Fibroblast of skin of left biceps (primary cell): ENCODE measurements at regions not wholly inside any gene's neighbourhood (a gene's known extent, or its start where the extent isn't known, plus 50 kb on each side); places are given as distances from the start of the nearest gene placed in this dataset.

ENCODE experiments used
- DNase-seq, 2 experiments: peaks; one replicate each; pipeline ENCODE4 v3.0.0-alpha.2; 2013; ENCODE audit warnings: low read depth in 2 of 2

- DNase-seq, result no peak
Observed at GRCh38 chr20:52820641-52821292, 151.4 kb upstream of the TSHZ2 start.

GRCh38 chr20:52818491-52818890 lies 153.7 kb upstream of the TSHZ2 start:
- no peak for DNase-seq

- no peak for DNase-seq
Observed at GRCh38 chr20:52817981-52818380, 154.2 kb upstream of the TSHZ2 start.

- peak in 1 of 2 experiments; percentile 14 for DNase-seq
Observed at GRCh38 chr20:52817511-52817910, 154.6 kb upstream of the TSHZ2 start.

- DNase-seq, result no peak
Observed at GRCh38 chr20:52814371-52814770, 157.8 kb upstream of the TSHZ2 start.

GRCh38 chr20:52812231-52812847 lies 159.8 kb upstream of the TSHZ2 start:
- DNase-seq, result no peak

GRCh38 chr20:52809003-52809402 lies 163.2 kb upstream of the TSHZ2 start:
- no peak for DNase-seq

- no peak for DNase-seq
Observed at GRCh38 chr20:52806918-52807317, 165.2 kb upstream of the TSHZ2 start.

GRCh38 chr20:52805843-52806242 lies 166.3 kb upstream of the TSHZ2 start:
- DNase-seq, result no peak

- no peak for DNase-seq
Observed at GRCh38 chr20:52805296-52805571, 166.9 kb upstream of the TSHZ2 start.

- no peak for DNase-seq
Observed at GRCh38 chr20:52804497-52805295, 167.5 kb upstream of the TSHZ2 start.

GRCh38 chr20:52801628-52802006 lies 170.5 kb upstream of the TSHZ2 start:
- no peak for DNase-seq

- DNase-seq, result no peak
Observed at GRCh38 chr20:52800734-52801627, 171.2 kb upstream of the TSHZ2 start.

GRCh38 chr20:52799130-52799529 lies 173.0 kb upstream of the TSHZ2 start:
- DNase-seq, result no peak

- no peak for DNase-seq
Observed at GRCh38 chr20:52798124-52798523, 174.0 kb upstream of the TSHZ2 start.

GRCh38 chr20:52794853-52795252 lies 177.3 kb upstream of the TSHZ2 start:
- no peak for DNase-seq

- no peak for DNase-seq
Observed at GRCh38 chr20:52793339-52793963, 178.7 kb upstream of the TSHZ2 start.

GRCh38 chr20:52791091-52791490 lies 181.1 kb upstream of the TSHZ2 start:
- no peak for DNase-seq

GRCh38 chr20:52789716-52790115 lies 182.4 kb upstream of the TSHZ2 start:
- no peak for DNase-seq

- no peak for DNase-seq
Observed at GRCh38 chr20:52787962-52788361, 184.2 kb upstream of the TSHZ2 start.

- no peak for DNase-seq
Observed at GRCh38 chr20:52787216-52787615, 184.9 kb upstream of the TSHZ2 start.

- peak; percentile 12 to 16 for DNase-seq
Observed at GRCh38 chr20:52785679-52786078, 186.5 kb upstream of the TSHZ2 start.
